Hippocampal formation (tissue), 2 donors: ENCODE measurements at regions not wholly inside any gene's neighbourhood (a gene's known extent, or its start where the extent isn't known, plus 50 kb on each side); places are given as distances from the start of the nearest gene placed in this dataset.
"Not testable (repeated sequence)": the region's sequence is repeated elsewhere in the genome, so short reads cannot be mapped to it uniquely, and the experiment has no call there.

ENCODE experiments used
- DNase-seq, 2 donors: peaks; one replicate each; lab custom pipeline; 2025; lab: John Stamatoyannopoulos, UW

DNA sequence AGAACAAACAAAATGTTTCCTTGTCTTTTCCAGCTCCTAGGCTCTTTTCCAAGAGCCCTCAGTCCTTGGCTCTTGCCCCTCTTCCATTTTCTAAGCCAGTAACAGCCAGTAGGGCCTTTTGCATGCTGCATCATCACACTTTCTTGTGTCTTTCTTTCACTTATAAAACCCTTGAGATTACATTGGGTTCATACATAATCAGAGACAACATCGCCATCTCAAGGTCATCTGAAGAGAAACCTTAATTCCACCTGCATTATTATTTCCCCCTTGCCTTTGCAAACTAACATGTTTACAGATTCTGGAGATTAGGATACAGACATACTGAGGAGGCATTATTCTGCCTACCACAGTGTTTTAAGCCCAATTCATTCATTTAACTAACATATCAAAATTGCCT is 697.3 kb downstream of the TRIB2 start:
- no peak for DNase-seq

GRCh38 chr2:13414897-13415296 is 698.2 kb downstream of the TRIB2 start:
- DNase-seq: no peak

- no peak for DNase-seq
Observed at GRCh38 chr2:13433954-13434353, 717.2 kb downstream of the TRIB2 start.

DNA sequence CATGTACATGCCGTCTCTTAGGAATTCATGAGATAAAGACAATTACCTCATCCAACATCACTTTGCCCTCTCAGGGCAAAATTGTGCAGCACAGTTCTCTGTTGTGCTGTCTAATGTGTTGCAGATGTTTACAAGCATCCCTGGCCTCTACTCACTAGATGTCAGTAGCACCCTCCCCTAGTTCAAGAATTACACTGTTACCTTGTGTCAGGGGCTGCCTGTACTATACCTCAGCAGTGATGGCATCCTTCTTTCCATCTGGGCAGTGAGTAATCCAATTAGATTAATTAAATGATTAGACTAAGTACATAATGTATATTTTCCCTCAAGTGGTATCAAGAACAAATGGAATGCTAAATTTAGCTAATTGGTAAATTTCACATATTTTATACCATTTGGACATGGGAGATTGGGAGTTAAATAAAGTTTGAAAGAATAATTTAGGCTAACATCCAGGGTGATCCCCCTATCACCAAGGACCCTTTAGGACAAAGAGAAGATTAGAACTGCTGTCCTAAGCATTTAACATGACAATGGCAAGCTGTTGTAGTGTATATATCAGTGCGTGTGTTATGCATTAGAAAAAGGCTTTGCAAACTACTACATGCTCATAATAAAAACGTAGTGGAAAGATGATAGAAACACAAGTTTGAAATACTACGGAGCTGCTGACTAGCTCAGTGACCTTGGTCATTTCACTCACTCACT is 727.0 kb downstream of the TRIB2 start:
- not testable (repeated sequence) for DNase-seq

DNA sequence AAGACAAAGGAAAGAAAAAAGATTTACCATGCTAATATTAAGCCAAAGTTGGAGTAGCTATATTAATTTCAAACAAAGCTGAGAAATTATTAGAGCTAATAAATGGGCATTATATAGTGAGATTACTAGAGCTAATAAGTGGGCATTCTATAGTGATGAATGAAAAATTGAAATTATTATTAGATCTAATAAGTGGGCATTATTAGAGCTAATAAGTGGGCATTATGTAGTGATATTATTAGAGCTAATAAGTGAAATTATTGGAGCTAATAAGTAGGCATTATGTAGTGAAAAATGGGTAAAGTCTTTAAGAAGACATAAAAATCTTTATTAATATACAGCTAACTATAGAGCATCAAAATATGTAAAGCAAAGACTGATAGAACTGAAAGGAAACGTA is 745.7 kb downstream of the TRIB2 start:
- no peak for DNase-seq

DNA sequence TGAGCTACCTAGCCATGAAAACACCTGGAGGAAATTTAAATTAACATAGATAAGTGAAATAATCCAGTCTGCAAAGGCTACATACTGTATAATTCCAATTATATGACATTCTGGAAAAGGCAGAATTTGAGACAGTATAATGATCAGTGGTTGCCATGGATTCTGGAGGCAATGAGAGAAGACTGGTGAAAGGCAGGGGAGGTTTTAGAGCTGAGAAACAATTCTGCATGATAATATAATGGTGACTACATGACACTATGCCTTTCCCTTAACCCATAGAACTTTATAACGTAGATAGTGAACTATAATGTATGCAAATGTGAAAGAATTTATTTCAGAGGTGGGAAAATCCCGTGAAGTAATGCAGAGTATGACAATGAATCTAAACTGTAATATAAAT is 749.3 kb downstream of the TRIB2 start:
- DNase-seq: no peak

- no peak for DNase-seq
Observed at GRCh38 chr2:13474538-13474937, 757.8 kb downstream of the TRIB2 start.

- no peak for DNase-seq
Observed at GRCh38 chr2:13480057-13480456, 763.3 kb downstream of the TRIB2 start.

DNA sequence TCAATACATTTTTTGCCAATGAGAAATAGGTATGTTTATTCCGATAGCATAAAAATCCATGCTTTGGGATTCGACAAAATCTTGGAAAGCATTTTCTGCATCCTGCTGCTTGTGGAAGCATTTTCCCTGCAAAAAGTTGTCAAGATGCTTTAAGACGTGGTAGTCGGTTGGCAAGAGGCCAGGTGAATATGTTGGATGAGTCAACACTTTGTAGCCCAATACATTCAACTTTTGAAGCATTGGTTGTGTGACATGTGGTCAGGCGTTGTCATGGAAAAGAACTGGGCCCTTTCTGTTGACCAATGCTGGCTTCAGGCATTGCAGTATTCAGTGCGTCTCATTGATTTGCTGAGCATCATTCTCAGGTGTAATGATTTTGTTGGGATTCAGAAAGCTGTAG is 764.5 kb downstream of the TRIB2 start:
- no peak for DNase-seq

DNA sequence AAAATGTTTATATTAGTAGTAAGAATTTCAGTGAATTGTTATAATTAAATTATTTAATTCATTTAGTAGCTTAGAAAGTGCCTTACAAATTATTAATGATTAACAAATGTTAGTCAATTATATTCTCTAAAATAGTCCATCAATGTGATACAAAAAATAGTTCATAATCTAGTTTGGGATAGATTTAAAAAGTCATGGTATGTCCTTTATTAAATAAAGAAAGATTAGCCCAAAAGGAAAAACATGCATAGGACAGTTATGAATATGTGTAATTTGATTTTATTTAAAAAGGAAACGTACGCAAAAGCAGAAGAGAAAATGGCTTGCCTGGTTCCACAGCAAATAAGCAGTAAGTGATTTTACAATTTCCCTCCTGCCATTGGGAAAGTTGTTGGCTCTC is 768.5 kb downstream of the TRIB2 start:
- DNase-seq: no peak

GRCh38 chr2:13488965-13489364 is 772.2 kb downstream of the TRIB2 start:
- no peak for DNase-seq

DNA sequence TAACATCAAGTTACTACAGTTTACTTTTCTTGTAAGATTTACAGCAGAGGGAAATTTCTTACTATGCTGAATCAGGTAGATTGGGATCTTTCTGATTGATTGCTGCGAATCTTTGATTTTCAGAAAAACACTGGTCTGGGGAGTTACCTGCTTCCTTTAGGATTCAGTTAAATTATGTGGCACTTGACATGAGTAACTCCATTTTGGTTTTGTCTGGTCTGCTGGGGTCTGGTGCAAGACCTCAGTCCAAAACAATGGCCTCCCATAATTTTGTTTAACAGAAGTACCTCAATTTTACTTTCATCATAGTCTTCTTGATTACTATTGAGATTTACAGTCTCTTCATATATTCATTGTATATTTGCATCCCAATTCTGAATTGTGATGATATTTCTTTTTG is 775.5 kb downstream of the TRIB2 start:
- DNase-seq: no peak

DNA sequence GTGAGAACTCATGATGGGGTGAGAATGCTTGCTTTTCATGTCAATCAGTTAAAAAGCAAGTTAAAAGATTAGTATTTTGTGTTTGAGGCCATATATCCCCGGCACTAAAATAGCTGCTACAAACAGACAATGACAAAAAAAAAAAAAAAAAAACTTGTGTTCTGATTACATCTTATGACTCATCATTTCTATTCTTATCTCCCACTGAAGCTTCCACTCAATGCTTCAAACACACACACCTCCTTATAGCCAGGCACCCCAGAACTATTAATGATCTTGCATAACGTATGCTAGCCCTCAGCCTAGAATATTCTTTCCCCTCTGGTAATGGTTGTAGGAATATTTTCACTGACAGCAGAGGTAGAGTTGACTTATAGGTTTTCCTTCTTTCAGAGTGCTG is 778.3 kb downstream of the TRIB2 start:
- DNase-seq: no peak

- no peak for DNase-seq
Observed at GRCh38 chr2:13504808-13505207, 788.1 kb downstream of the TRIB2 start.

DNA sequence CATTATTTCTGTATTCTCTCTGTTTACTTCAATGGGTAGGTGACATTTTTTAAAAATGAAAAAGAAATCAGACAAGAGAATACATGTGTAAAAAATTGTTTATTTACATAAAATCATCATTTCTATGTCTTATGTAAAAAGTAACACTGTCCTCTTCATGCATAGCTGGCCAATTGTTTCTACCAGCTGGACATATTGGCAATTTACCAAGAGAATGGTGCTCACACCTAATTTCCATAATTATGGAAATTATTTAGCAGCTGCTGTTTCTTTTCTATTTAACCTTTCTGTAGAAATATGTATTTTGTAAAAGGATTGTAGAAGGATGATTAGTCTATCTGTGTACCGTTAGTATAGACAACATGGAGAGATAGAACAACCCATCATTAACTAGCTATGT is 791.9 kb downstream of the TRIB2 start:
- DNase-seq: no peak

DNA sequence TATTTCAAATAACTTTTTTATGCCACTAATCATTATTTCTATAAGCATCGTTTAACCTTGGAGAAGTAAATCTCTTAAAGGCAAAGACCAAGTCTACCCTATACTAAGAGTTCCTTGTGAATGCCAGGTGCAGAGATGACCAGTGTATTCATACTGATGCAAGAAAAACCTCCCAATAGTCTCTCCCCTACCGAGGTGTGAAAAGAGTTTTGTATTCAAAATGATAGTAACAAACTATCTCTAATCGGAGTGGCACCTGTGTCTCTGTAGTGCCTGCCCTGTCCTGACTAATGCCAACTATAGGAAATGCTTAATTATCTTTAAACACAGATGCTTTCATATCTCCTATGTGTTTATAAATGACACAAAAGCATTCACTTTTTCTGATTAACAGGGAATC is 798.5 kb downstream of the TRIB2 start:
- DNase-seq: no peak

- DNase-seq: no peak
Observed at GRCh38 chr2:13522096-13522495, 805.4 kb downstream of the TRIB2 start.

GRCh38 chr2:13522917-13523821 is 806.4 kb downstream of the TRIB2 start:
- peak in 1 of 2 donors; percentile 3 for DNase-seq

DNA sequence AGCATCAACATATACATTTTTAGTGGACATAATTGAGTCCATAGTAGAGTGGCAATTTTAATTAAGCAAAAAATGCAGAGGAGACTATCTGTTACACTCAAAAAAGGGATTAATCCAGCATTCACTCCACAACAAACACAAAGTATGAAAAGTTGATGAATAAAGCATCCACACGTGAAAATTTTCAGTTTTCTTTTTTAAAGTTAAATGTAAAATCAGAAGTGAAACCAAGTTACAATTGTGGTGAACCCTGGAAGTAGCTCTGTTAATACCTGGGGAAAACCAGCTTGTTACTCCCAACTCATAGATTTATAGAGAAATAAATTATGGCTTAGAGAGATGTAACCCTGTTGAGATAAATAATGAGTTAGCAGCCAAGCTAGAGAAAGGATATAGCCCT is 807.8 kb downstream of the TRIB2 start:
- DNase-seq: no peak

GRCh38 chr2:13531735-13532410 is 815.1 kb downstream of the TRIB2 start:
- DNase-seq: not testable (repeated sequence)

DNA sequence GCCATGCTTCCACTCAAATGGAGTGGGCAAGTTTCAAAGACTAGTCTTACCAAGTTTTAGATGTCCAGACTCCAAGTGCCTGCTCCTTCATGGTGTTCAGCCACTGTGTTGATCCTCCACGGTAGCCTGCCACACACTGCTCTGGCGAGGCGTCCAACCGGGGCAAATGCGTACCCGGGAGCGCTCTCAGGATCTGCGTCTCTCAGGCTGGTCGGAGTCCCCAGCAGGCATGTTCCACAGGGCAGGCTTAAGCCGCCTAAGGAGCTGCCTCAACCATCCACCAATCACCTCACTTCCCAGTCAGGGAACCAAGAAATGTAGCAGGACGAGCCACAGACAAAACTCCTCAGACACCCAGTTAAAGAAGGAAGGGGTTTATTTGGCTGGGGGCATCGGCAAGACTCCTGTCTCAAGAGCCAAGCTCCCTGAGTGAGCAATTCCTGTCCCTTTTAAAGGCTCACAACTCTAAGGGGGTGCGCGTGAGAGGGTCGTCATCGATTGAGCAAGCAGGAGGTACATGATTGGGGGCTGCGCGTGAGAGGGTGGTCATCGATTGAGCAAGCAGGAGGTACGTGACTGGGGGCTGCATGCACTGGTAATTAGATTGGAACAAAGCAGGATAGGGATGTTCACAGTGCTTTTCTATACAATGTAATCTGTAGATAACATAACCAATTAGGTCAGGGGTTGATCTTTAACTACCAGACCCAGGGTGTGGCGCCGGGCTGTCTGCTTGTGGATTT is 816.2 kb downstream of the TRIB2 start:
- DNase-seq: not testable (repeated sequence)

GRCh38 chr2:13533524-13533922 is 816.8 kb downstream of the TRIB2 start:
- no peak for DNase-seq
